Right lobe of liver (tissue), 4 donors: ENCODE measurements at regions not wholly inside any gene's neighbourhood (a gene's known extent, or its start where the extent isn't known, plus 50 kb on each side); places are given as distances from the start of the nearest gene placed in this dataset.

Experiments
- CTCF ChIP-seq, 4 donors: fragments of 200-600 bp in 3 of 4; fragments of 450-650 bp in 1 of 4; IDR thresholded peaks; one replicate each; pipeline versions ENCODE4 v1.5.1 to v1.8.0; 2016 to 2022; ENCODE audit warnings: antibody characterized with exemption in 4 of 4, mild to moderate bottlenecking in 2 of 4
- POLR2A ChIP-seq: fragments of 450-650 bp; IDR thresholded peaks from one replicate; pipeline ENCODE4 v1.6.1; 2017; ENCODE audit warnings: antibody characterized with exemption, mild to moderate bottlenecking
- donor health status: DM: no; HTN: no; CAD: no.
- donor health status: DM: no; HTN: no; CAD: no.
- donor health status: DM: no; HTN: yes; CAD: no.

- no peak for TF ChIP-seq CTCF (IDR thresholded peaks at IDR 0.05)
- no peak for TF ChIP-seq POLR2A
Measured at GRCh38 chr1:90346349-90346748, 351.4 kb downstream of the ZNF326 start.
